DMS153 (cell line): ENCODE measurements at regions not wholly inside any gene's neighbourhood (a gene's known extent, or its start where the extent isn't known, plus 50 kb on each side); places are given as distances from the start of the nearest gene placed in this dataset.
"Not testable (repeated sequence)": the region's sequence is repeated elsewhere in the genome, so short reads cannot be mapped to it uniquely, and the experiment has no call there.

Experiments
- DNase-seq: peaks from one replicate; lab custom pipeline; 2025; lab: John Stamatoyannopoulos, UW

DNA sequence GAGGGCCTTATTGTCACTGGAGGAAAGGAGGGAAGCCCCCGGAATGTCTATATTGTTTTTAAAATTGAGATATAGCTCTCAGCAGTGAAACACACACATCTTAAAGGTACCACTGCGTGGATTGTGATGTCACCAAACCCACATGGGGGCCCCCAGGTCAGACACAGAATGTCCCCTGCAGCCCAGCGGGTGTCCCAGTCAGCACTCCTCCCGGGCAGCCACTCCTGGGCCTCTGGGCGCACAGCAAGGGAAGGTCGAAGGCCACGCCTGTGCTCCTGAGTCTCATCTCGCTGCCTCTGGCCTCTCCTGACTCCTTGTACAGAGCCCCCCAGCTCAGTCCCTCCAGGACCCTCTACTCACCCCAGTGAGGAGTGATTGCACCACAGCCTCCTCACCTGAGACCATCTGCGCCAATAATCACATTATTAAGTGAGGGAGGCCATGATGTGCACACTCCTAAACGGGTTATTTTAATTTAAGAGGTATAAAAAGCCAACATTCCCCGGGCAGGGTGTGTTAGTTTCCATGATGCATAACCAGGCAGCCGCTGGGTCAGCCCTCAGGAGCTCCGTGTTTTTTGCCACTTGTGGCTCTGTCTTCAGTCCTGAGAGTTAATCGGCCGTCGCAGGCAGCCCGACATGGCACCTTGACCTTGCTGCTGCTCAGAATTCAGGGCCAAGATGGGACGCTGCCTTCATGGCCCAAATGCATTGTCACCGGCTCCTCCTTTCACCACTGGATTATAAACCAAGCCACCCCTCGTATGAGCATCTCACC is 1089.3 kb downstream of the BRD1 start:
- no peak for DNase-seq

DNA sequence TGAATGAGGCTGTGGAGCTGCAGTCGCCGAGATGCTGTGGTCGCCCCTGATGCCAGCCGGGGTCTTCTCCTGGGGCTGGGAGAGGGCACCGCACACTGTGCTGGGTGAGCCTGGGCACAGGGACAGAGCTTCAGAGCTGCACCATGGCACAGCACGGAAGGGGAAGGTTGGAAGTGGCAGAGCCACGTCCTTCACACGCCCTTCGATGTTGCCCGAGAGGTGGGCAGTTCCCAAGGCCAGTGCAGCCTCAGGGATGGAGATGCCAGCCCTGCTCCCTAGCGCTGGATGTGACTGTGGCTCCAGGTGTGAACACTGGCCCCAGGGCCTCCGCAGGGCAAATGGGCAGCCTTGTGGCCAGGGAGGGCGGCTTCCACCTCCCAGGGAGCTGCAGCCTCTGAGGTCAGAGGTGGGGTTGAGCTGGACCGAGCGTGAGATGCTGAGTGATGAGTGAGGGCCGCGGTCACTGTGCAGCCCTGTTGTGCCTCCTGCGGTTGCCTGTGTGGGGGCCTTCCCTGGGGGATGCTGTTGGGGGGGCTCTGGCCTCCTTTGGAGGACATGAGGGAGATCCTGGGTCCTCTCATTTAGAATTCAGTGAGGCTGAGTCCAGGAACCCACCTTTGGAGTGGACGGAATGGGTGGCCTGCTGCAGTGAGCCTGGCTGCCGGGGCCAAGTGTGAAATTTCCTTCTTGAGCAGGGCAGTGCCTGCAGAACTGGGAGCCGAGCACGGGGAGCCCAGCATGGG is 1090.0 kb downstream of the BRD1 start:
- no peak for DNase-seq

DNA sequence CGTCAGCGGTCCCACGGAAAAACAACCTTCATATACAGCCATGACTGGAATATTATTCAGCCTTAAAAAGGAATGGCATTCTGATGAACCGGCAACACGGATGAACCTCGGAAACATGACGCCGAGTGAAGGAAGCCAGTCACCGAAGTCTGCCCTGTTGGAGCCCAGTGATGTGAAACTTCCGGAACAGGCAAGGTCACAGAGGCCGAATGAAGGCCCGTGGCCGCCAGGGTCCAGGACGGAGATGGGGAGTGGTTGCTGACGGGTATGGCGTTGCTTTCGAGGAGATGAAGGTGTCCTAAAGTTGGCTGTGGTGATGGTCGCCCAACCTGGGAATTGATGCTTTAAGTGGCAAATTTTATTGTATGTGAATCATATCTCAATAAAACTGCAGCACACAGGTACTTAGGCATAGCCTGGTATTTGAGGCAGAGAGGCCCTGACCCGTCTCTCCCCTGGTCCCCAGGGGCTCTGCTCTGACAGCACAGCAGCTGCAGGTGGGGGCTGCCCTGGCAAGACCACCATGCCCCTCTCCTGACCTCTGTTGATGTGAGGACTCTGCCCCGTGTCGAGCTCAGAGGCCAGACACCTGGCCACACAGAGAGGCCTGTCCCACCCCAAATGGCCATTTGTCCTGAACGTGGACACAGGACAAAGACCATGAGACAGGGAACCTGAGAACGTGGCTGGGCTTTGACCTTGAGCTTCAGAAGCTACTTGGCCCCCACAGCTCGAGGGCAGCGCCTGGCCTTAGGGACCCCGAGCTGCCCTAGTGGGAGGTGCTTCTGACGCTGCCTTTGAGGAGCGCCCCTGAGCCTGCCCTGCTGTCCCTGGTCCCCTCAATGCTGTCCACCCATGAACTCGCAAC is 1090.8 kb downstream of the BRD1 start:
- DNase-seq: no peak

DNA sequence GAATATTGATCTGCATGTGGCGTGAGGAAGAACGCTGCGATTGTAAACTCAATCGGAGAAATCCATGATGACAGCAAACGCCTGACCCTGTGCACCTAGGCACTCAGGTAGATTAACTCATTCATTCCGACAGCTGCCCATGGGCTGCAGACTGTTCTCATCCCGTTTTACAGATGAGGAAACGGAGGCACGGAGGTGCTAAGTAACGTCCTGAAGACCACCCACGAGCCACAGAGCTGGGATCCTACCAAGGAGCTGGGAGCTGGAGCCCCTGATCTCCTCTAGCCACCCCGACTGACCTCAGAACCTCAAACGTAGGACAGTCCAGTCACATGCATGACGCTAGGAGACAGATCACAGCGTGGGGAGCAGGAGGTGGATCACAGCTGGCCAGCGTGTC is 1092.7 kb downstream of the BRD1 start:
- no peak for DNase-seq

DNA sequence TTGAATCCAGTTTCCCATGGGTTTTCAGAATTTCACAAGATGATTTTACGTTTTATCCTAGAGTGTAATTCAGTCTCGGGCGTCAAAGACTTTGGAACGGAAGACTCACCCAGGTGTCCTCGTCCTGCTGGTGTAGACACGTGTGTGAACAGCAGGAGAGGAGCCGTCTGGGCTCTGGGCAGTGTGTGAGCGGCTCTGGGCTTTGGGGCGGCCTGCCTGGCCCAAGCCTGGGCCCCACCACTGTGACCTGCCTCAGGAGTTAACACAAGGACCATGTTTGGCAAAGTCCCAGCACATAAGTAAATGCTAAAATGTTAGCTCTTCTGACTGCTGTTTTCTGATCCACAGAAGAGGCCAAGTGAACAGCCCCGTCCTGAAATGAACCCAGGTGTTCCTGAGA is 1093.3 kb downstream of the BRD1 start:
- DNase-seq: no peak

DNA sequence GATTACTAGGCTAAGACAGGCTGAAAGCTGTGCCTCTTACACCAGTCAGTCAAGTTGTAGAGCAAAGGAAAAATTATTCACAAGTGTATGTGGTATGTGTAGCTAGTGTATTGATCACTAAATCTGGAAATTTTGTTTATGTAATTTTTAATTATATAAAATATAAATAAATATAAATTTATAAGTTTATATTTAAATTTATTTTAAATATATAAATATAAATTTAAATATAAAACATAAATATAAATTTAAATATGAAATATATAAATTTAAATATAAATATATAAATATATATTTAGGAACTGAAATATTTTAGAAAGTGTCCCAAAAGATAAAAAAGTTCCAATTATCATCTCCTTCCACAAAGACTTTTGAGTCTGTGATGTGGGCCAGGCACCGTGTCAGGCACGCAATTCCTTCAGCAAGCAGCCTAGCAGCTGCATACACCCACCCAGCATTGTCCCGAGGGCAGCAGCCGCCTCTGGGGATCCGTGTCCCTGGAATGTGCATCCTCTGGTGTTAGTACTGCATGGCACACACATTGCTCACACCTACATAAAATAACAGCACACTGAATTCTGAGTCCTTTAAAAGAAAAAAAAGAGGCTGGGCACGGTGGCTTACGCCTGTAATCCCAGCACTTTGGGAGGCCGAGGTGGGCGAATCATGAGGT is 1098.0 kb downstream of the BRD1 start:
- DNase-seq: no peak

DNA sequence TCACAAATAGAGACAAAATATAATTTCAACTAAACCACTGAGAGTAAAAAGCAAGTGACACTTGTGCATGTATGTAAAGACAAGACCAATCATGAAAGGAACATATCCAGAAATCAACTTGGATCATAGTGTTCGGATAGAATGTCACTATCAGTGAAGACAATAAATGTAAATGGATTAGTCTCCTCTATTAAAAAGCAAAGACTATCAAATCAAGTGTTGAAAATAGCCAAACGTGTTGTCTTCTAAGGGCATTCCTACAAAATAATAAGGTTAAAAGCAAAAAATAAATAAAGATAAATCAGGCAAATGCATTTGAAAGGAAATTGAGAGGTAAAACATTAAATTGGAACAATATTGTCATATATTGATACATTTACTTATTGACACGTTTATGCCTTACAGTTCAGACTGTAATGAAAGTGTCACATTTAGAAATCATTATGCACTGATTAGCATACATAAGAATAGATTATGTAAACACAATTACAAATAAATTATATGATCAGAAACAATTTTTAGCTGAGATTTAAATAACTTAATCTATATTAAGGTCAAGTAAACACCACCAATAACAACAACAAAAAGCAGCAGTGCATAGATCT is 1100.1 kb downstream of the BRD1 start:
- no peak for DNase-seq

DNA sequence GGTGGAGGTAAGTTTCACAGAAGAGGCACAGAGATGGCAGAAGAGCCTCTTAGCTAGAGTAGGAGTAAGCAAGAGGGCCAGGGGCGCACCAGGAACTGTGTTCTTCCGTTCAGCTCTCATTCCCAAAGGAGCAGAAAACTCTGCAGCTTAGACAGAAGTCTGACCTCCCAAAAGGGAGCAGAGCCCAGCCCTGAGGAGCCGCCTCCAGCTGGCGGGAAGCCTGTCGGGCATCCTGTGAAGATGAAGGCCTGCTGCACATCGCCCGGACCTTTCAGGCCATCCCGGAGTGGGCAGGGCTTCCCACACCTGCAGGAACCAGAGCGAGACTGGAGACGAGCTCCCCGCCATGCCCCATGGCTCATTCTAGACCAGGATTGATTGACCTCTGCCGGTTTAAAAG is 1102.8 kb downstream of the BRD1 start:
- no peak for DNase-seq

DNA sequence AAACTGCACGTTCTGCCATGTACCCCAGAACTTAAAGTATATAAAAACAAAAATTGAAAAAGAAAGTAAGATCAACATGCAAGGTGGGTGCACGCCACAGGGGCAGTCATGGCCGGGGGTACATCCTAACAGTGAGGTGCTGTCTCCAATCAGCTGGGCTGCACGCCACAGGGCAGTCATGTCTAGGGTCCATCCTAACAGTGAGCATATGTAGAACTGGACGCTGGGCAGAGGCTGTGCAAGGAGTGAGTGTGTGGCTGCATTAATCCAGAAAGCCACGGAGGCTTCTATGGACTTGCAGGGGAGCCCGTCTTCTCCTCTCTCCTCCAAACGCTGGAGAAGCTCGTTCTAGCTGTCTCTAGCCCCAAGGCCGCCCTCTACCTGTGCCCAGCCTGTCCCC is 1105.0 kb downstream of the BRD1 start:
- no peak for DNase-seq

DNA sequence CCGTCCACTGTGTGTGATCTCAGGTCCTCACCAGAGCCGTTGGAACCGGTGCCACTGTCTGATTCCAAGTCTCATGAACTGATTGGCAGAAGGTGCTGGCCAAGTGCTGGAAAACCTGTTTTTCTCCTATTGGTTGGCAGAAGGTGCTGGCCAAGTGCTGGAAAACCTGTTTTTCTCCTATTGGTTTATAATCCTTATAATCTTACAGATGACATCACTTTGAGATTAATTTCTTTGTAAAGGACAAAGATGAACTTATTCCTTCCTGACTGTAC is 1106.3 kb downstream of the BRD1 start:
- no peak for DNase-seq

DNA sequence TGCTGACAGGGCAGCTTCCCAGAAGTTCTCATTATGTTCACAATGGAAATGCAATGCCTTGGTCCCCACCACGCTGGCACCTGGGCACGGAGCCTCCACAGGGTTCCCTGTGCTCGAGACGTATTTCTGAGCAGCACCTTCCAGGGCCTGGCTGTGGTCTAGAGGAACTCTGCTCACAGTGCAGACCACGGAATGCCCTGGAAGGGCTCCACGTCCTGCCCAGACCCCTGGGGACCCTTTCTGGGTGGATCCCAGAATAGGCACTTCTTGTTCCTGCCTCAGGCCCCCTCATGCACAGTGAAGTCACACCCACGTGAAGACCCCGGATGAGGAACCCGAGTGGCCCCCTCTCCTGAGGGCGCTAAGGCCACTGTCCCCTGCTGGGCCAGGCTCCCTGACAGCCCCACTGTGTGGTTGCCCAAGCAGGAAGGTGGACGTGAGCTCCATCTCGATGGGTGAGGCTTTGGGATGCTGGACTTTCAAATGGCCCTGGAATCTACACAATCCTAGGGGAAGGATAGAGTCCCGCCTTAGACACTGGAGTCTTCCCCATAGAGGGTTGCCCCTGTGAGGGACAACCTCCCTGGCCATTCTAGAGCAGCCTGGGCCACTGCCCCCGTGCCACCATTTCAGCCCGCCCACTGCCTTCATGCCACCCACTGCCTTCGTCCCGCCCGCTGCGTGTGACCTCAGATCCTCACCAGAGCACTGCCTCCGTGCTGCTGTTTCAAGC is 1106.8 kb downstream of the BRD1 start:
- no peak for DNase-seq

DNA sequence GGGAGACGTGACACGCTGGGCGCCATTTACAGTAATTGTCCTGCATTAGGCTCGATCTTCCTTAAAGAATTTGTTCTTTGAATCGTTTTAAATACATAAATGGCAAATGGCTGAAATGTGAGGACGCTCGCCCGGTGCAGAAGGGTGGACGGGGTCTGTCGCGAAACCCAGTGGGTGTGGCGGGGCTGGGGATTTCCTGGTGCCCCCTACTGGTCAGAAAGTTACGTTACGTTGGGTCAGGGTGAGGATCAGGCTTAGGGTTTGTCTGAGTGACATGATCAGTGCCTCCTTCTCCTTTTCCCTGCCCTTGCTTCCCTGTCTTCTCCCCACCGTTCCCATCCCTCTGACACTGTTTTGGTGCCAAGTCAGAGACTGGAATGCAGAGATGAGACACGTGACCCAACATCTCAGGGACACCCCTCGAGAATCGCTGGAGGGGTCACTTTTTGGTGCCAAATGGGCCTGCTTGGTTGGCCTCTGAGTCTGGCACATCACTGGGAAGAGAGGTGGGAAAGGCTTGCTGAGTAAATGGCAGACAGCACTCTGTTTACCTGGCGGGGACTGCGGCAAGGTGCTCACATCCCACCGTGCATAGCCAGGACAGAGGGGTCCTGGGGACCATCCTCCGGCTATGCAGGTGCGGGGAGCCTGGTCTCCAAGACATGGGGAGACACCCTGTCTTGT is 1107.6 kb downstream of the BRD1 start:
- DNase-seq: no peak

DNA sequence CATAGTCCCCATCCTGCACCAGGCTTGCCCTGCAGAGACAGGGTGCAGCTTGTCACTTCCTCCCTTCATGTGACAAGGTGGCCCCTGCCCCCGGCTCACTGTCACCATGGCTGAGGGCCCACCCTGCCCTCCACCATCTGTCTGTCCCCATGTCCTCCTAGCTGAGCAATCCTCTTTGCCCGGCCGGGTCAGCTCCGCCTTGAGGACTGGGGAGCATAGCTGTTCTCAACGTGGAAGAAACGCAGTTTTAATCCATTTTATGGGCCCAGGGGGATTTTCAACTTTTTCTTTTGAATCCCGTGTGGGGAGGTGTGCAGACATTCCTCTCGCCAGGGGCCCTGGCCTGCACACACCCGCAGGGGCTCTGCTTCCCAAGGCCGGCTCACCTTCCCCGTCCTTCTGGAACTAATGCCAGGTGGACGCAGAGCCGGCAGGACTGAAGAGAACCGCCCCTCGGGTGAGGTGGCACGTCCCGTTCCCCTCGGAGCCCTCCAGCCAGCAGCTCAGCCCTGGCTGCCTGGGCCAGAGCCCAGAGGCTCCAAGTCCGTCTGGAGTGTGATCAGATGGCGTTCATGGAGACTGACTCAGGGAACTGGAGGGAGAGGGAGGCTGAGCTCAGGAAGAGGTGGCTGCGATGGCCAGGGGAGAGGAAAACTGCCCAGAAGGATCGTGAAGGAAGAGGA is 1108.7 kb downstream of the BRD1 start:
- DNase-seq: no peak

DNA sequence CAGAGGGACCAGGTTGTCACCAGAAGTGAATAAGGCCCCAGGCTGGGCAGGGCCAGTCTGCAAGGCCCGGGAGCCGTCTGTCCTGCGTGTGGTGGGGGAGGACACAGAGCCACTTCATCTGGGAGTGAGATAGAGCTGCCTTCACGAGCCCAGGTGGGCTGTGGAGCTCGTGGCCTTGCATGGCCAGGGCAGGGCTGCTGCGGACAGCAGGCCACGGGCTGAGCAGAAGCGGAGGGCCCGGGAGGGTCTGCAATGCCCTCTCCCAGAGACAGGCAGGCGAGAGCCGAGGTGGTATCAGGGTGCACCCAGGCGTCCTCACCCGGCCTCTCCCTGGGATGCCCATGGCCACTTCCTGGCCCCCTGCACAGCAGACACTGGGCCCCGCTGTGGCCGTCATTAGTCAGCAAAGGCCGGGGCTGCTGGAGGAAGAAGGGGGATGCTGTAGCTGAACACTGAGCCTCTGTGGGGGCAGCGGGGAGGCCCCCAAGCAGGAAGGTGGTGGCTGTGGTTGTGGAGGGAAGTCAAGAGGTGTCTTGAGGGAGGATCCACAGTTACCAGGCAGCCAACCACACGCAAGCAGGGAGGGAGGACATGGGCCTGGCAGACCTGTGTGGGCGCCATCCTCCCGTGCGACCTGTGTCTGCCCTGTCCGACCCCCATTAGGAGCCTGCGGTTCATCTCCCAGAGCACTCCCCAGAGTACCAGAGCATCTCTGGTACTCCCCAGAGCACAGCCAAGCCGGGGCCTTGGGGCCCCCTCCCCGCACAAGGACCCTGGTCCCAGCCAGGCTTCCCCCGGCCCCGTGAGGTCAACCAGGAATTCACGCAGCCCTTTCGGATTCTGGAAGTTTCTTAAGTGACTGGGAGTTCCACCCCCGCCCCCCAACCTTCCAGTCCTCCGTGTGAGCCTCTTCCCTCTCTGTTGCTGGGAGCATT is 1109.5 kb downstream of the BRD1 start:
- no peak for DNase-seq

DNA sequence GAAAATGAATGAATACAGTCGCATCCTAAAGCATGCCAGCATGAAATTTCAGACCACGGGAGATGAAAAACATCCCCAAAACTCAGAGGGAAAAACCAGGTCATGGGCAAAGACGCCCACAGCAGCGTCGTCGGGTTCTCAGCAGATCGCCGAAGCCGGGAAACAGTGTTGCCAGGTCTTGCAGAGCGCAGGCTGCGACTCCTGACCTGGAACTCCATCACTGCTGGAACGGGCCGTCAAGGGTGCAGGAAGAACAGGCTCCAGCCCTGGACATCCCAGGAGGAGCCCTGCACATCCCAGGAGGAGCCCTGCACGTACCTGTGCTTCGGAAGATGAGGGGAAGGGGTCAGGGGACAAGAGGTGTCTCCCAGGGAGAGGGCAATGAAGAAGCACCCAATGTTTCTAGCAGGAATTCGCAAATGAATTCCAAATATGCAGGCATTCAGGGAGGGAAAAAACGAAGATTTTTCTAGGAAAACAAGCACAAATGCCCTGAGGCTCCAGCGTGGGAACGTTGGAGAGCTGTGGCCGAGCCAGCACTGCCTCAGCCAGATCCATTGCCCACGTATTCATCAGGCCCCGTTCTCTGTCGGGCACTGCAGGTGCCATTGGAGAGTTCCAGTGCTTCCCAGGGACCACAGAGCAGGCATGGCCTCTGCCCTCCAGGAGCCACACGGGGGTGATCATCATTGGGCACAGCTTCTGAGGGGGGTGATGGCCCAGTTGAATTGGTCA is 1110.4 kb downstream of the BRD1 start:
- no peak for DNase-seq

DNA sequence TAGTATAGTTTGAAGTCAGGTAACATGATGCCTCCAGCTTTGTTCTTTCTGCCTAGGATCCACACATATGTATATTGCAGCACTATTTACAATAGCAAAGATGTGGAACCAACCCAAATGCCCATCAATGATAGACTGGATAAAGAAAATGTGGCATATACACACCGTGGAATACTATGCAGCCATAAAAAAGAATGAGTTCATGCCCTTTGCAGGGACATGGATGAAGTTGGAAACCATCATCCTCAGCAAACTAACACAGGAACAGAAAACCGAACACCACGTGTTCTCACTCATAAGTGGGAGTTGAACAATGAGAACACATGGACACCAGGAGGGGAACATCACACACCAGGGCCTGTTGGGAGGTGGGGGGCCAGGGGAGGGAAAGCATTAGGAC is 1111.5 kb downstream of the BRD1 start:
- DNase-seq: not testable (repeated sequence)

DNA sequence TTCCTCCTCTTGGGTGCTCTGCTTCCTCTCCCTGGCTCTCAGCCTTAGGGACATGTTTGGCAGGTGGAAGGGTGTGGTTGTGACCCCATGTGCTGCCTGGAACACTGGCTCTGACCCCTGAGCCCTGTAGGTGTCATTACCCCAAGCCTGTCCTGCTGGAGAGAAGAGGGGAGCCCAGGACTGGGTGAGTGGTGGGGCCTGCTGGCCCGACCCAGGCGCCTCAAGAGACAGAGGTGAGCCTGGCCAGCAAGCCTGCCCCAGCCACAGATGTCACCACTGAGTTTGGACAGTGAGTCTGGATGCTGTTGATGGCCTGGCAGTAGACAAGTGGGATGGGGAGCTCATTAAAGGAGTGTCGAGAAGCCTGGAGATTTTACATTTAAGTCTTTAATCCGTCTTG is 1112.2 kb downstream of the BRD1 start:
- DNase-seq: no peak

DNA sequence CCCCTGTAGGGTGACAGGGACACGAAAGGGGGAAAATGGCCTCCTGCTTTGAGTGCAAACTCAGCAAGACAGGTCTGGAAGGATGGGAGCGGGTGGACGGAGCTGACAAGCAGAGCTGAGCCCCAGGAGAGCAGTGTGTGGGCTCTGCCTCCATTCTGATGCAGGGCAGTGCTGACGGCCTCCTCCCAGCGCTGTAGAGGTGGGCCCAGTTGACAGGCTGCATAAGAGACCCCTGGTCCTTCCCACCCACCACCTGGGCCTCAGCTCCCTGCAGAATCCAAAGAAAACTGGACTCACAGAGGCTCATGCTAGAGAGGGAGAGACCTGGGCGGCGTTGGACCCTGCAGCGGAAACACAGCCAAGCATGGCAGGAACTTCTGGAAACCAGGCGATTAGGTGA is 1113.4 kb downstream of the BRD1 start:
- no peak for DNase-seq
